Chondrocyte (in vitro differentiated cells): ENCODE measurements at regions not wholly inside any gene's neighbourhood (a gene's known extent, or its start where the extent isn't known, plus 50 kb on each side); places are given as distances from the start of the nearest gene placed in this dataset.

Experiments used
- DNase-seq: peaks from one replicate; pipeline ENCODE4 v3.0.0; 2021; ENCODE audit warnings: mixed read lengths, low spot score
- H3K27ac Mint-ChIP-seq: one replicate; pipeline ENCODE4 v1.8.0; 2021; ENCODE audit warnings: mild to moderate bottlenecking, moderate library complexity, mixed read lengths; ENCODE audit not compliant: unreplicated experiment
- H3K27me3 Mint-ChIP-seq: 2 replicates; pipeline ENCODE4 v1.8.0; 2021; ENCODE audit warnings: low read depth, mixed read lengths
- H3K36me3 Mint-ChIP-seq: 2 replicates; pipeline ENCODE4 v1.8.0; 2021; ENCODE audit warnings: low read depth, mixed read lengths
- H3K4me1 Mint-ChIP-seq: 2 replicates; pipeline ENCODE4 v1.8.0; 2021; ENCODE audit warnings: low read depth, mild to moderate bottlenecking, mixed read lengths
- H3K4me3 Mint-ChIP-seq: one replicate; pipeline ENCODE4 v1.8.0; 2021; ENCODE audit warnings: mild to moderate bottlenecking, moderate library complexity, mixed read lengths; ENCODE audit not compliant: unreplicated experiment
- H3K9me3 Mint-ChIP-seq: 2 replicates; pipeline ENCODE4 v1.8.0; 2021; ENCODE audit warnings: low read depth, mixed read lengths
- CTCF ChIP-seq: fragments of 200-600 bp; sonication (generic); IDR thresholded peaks from 2 replicates; pipeline ENCODE4 v1.5.0; 2021; ENCODE audit warnings: antibody characterized with exemption, mild to moderate bottlenecking, moderate library complexity

- no peaks in the 10 kb centered on the region for H3K9me3 Mint-ChIP-seq
- no peak for TF ChIP-seq CTCF
- H3K36me3 Mint-ChIP-seq = no peaks in the 10 kb centered on the region
- DNase-seq = no peak
- no peak overlapping the region for H3K27ac Mint-ChIP-seq
- H3K4me1 Mint-ChIP-seq = no peaks in the 10 kb centered on the region
- peaks cover 6% of the 10 kb centered on the region for H3K27me3 Mint-ChIP-seq
- no peak overlapping the region for H3K4me3 Mint-ChIP-seq
These were observed 166.2 kb upstream of the CPNE8 start for GRCh38 chr12:39071611-39072010.

- Mint-ChIP-seq H3K27ac (no peak overlapping the region), H3K27me3 (peaks cover 6% of the 10 kb centered on the region), H3K4me3 (no peak overlapping the region), H3K9me3 (no peaks in the 10 kb centered on the region), H3K4me1 (no peaks in the 10 kb centered on the region), H3K36me3 (no peaks in the 10 kb centered on the region)
- TF ChIP-seq CTCF = no peak
- no peak for DNase-seq
These were observed 165.4 kb upstream of the CPNE8 start for GRCh38 chr12:39070775-39071174.

- Mint-ChIP-seq H3K4me1 (no peaks in the 10 kb centered on the region), H3K27me3 (peaks cover 7% of the 10 kb centered on the region), H3K9me3 (no peaks in the 10 kb centered on the region), H3K4me3 (no peak overlapping the region), H3K36me3 (no peaks in the 10 kb centered on the region), H3K27ac (no peak overlapping the region)
- DNase-seq = no peak
- TF ChIP-seq CTCF = no peak
These were observed 160.1 kb upstream of the CPNE8 start for GRCh38 chr12:39065455-39065854.

DNA sequence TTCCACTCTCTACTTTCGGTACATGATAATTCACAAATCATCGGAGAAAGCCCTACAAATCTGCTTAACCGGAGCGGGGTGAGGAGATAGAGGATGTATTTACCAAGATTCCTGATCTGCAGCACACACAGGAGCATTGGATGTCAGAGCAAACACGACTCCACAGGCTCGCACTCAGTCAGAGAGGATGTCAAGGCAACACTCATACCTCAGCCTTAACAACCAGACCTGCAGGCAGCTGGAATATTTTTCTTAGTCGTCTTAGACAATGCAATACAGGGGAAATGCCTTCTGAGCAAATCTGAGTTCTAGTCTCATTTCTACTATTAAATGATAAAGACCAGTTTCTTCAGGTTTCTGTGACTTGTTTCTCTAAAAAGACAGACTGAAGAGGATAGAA, 159.3 kb upstream of the CPNE8 start:
- Mint-ChIP-seq H3K27me3 (peaks cover 7% of the 10 kb centered on the region), H3K4me1 (no peaks in the 10 kb centered on the region), H3K4me3 (no peak overlapping the region), H3K9me3 (no peaks in the 10 kb centered on the region), H3K36me3 (no peaks in the 10 kb centered on the region), H3K27ac (no peak overlapping the region)
- DNase-seq = no peak
- TF ChIP-seq CTCF = no peak

- Mint-ChIP-seq H3K36me3 (no peaks in the 10 kb centered on the region), H3K4me1 (no peaks in the 10 kb centered on the region), H3K4me3 (no peak overlapping the region), H3K27me3 (peaks cover 4% of the 10 kb centered on the region), H3K27ac (no peak overlapping the region), H3K9me3 (no peaks in the 10 kb centered on the region)
- DNase-seq = no peak
- no peak for TF ChIP-seq CTCF
These were observed 157.0 kb upstream of the CPNE8 start for GRCh38 chr12:39062266-39062996.
